Mesenchymal stem cell (in vitro differentiated cells and primary cell): ENCODE measurements at regions not wholly inside any gene's neighbourhood (a gene's known extent, or its start where the extent isn't known, plus 50 kb on each side); places are given as distances from the start of the nearest gene placed in this dataset.

ENCODE experiments used
- DNase-seq: peaks from one replicate; pipeline ENCODE4 v3.0.0-alpha.2; 2013
- H2AFZ ChIP-seq: one replicate; pipeline ENCODE4 v1.6.1; 2013; ENCODE audit warnings: low read depth, mild to moderate bottlenecking, control low read depth, inconsistent platforms, low read length, moderate library complexity
- H2AK5ac ChIP-seq: 2 replicates; pipeline ENCODE4 v1.6.1; 2013; ENCODE audit warnings: low read length, moderate library complexity, mild to moderate bottlenecking, inconsistent platforms; ENCODE audit not compliant: severe bottlenecking
- H2BK120ac ChIP-seq: one replicate; pipeline ENCODE4 v1.6.1; 2013; ENCODE audit warnings: low read depth, mild to moderate bottlenecking, inconsistent platforms, low read length, moderate library complexity
- H2BK12ac ChIP-seq, 2 experiments: one replicate each; pipeline ENCODE4 v1.6.1; 2013; ENCODE audit warnings: inconsistent platforms in 2 of 2, low read length in 2 of 2, mild to moderate bottlenecking in 2 of 2, moderate library complexity in 2 of 2, control low read depth in 1 of 2
- H2BK15ac ChIP-seq: one replicate; pipeline ENCODE4 v1.6.1; 2013; ENCODE audit warnings: mild to moderate bottlenecking, low read depth, inconsistent platforms; ENCODE audit not compliant: poor library complexity, severe bottlenecking
- H2BK5ac ChIP-seq: 2 replicates; pipeline ENCODE4 v1.6.1; 2013; ENCODE audit warnings: low read depth, mild to moderate bottlenecking, low read length, control low read depth, inconsistent platforms; ENCODE audit not compliant: poor library complexity, severe bottlenecking
- H3K14ac ChIP-seq, 2 experiments: one replicate each; pipeline ENCODE4 v1.6.1; 2013; ENCODE audit warnings: inconsistent platforms in 2 of 2, low read length in 2 of 2, control low read depth in 1 of 2, mild to moderate bottlenecking in 1 of 2, moderate library complexity in 1 of 2
- H3K18ac ChIP-seq, 2 experiments: one replicate each; pipeline ENCODE4 v1.6.1; 2013; ENCODE audit warnings: inconsistent platforms in 2 of 2, low read length in 2 of 2, control low read depth in 1 of 2, low read depth in 1 of 2, mild to moderate bottlenecking in 1 of 2
- H3K23ac ChIP-seq, 2 experiments: one replicate each; pipeline ENCODE4 v1.6.1; 2013; ENCODE audit warnings: inconsistent platforms in 2 of 2, low read length in 2 of 2, mild to moderate bottlenecking in 2 of 2, moderate library complexity in 2 of 2, control low read depth in 1 of 2
- H3K27ac ChIP-seq: 2 replicates; pipeline ENCODE4 v1.5.1; 2013; ENCODE audit warnings: mild to moderate bottlenecking, moderate library complexity, low read length, control low read depth, inconsistent platforms; ENCODE audit not compliant: poor library complexity, severe bottlenecking
- H3K27me3 ChIP-seq, 2 experiments: 2 replicates each; pipeline versions ENCODE4 v1.6.1 to v1.7.0; 2013; ENCODE audit warnings: low read length in 2 of 2, mild to moderate bottlenecking in 2 of 2, moderate library complexity in 2 of 2, control low read depth in 1 of 2, inconsistent platforms in 1 of 2; ENCODE audit not compliant: control insufficient read depth in 1 of 2, insufficient read depth in 1 of 2
- H3K36me3 ChIP-seq, 2 experiments: 2 replicates each; pipeline versions ENCODE4 v1.6.1 to v1.7.0; 2013; ENCODE audit warnings: low read length in 2 of 2, control low read depth in 1 of 2, inconsistent platforms in 1 of 2, low read depth in 1 of 2, mild to moderate bottlenecking in 1 of 2; ENCODE audit not compliant: insufficient read depth in 2 of 2, control insufficient read depth in 1 of 2
- H3K4ac ChIP-seq, 2 experiments: one replicate each; pipeline ENCODE4 v1.6.1; 2013; ENCODE audit warnings: inconsistent platforms in 2 of 2, low read length in 2 of 2, mild to moderate bottlenecking in 2 of 2, moderate library complexity in 2 of 2, control low read depth in 1 of 2, low read depth in 1 of 2
- H3K4me1 ChIP-seq: 2 replicates; pipeline ENCODE4 v1.6.1; 2013; ENCODE audit warnings: low read depth, low read length, control low read depth; ENCODE audit not compliant: control insufficient read depth, insufficient read depth
- H3K4me2 ChIP-seq: 2 replicates; pipeline ENCODE4 v1.6.1; 2013; ENCODE audit warnings: low read length, mild to moderate bottlenecking, inconsistent platforms; ENCODE audit not compliant: poor library complexity, severe bottlenecking
- H3K4me3 ChIP-seq, 2 experiments: 2 replicates each; pipeline versions ENCODE4 v1.5.1 to v1.7.0; 2013; ENCODE audit warnings: low read length in 2 of 2, mild to moderate bottlenecking in 2 of 2, control low read depth in 1 of 2, low read depth in 1 of 2; ENCODE audit not compliant: insufficient read depth in 1 of 2
- H3K79me1 ChIP-seq: replicated peaks from 2 replicates; pipeline ENCODE4 v1.6.1; 2013; ENCODE audit warnings: mild to moderate bottlenecking, control low read depth, low read length, inconsistent platforms; ENCODE audit not compliant: poor library complexity, severe bottlenecking
- H3K9ac ChIP-seq: 2 replicates; pipeline ENCODE4 v1.7.0; 2013; ENCODE audit warnings: mild to moderate bottlenecking, low read length, moderate library complexity
- H3K9me3 ChIP-seq: 2 replicates; pipeline ENCODE4 v1.7.0; 2013; ENCODE audit warnings: mild to moderate bottlenecking, low read length; ENCODE audit not compliant: control insufficient read depth
- H4K8ac ChIP-seq: one replicate; pipeline ENCODE4 v1.6.1; 2013; ENCODE audit warnings: inconsistent platforms, mild to moderate bottlenecking, low read length, moderate library complexity
- H4K91ac ChIP-seq: one replicate; pipeline ENCODE4 v1.6.1; 2013; ENCODE audit warnings: mild to moderate bottlenecking, low read length, inconsistent platforms
- WGBS: methylation state at CpG from one replicate; pipeline ENCODE4 v1.1.7; 2013; ENCODE audit warnings: mixed read lengths; 5-methylcytosine and 5-hydroxymethylcytosine counted together

- Histone ChIP-seq H2BK15ac (no peak overlapping the region), H3K23ac (no peak overlapping the region), H2AFZ (no peak overlapping the region), H3K4me2 (no peak overlapping the region), H2BK12ac (no peak overlapping the region), H4K8ac (no peak overlapping the region), H2AK5ac (no peak overlapping the region), H3K18ac (no peak overlapping the region), H3K9me3 (no peaks in the 10 kb centered on the region), H3K4ac (no peak overlapping the region), H4K91ac (no peak overlapping the region), H3K27ac (no peak overlapping the region), H3K27me3 (peaks cover 0 to 41% of the 10 kb centered on the region in 2 experiments), H3K9ac (no peak overlapping the region), H3K4me3 (no peak overlapping the region), H3K4me1 (peaks cover 4% of the 10 kb centered on the region), H2BK5ac (no peak overlapping the region), H3K79me1 (no peaks in the 10 kb centered on the region), H3K36me3 (no peaks in the 10 kb centered on the region), H2BK120ac (no peak overlapping the region), H3K14ac (no peak overlapping the region)
- WGBS, result 78% methylated on average over 11 of the region's 11 CpGs
- DNase-seq, result no peak
These were observed 214.0 kb upstream of the EXOC2 start for GRCh38 chr6:906920-907319.

DNA sequence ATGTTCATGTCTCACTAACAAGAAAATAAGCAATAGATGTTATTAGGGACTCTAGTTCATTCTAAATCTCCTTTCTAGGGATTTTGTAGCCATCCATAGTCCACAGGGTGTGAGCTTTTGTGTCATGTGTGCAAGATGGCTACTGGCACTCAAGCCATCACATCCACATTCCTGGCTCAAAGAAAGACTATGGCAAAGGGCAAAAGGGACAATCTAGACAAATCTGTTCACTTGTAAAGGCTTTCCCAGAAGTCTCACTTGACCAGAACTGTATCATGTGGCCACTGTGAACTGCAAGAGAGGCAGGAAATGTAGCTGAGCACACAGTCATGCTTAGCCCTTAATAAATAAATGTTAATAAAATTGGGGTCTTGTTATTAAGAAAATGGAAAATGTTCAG lies 212.6 kb upstream of the EXOC2 start:
- Histone ChIP-seq H2BK15ac (no peak overlapping the region), H3K36me3 (no peaks in the 10 kb centered on the region), H4K8ac (no peak overlapping the region), H2BK120ac (no peak overlapping the region), H3K18ac (no peak overlapping the region), H3K14ac (no peak overlapping the region), H3K9ac (no peak overlapping the region), H4K91ac (no peak overlapping the region), H3K23ac (no peak overlapping the region), H2BK5ac (no peak overlapping the region), H3K27ac (no peak overlapping the region), H3K4ac (no peak overlapping the region), H3K9me3 (no peaks in the 10 kb centered on the region), H3K79me1 (no peaks in the 10 kb centered on the region), H3K4me2 (no peak overlapping the region), H2AFZ (no peak overlapping the region), H3K4me1 (peaks cover 4% of the 10 kb centered on the region), H2AK5ac (no peak overlapping the region), H3K27me3 (peaks cover 0 to 42% of the 10 kb centered on the region in 2 experiments), H2BK12ac (no peak overlapping the region), H3K4me3 (no peak overlapping the region)
- no peak for DNase-seq

GRCh38 chr6:904994-905393 lies 212.1 kb upstream of the EXOC2 start:
- H3K9me3 ChIP-seq, result no peaks in the 10 kb centered on the region
- no peak overlapping the region for H4K8ac ChIP-seq
- no peak overlapping the region for H4K91ac ChIP-seq
- H3K36me3 ChIP-seq, result no peaks in the 10 kb centered on the region
- no peak overlapping the region for H3K9ac ChIP-seq
- no peaks in the 10 kb centered on the region for H3K79me1 ChIP-seq
- H3K4me2 ChIP-seq, result no peak overlapping the region
- peaks cover 4% of the 10 kb centered on the region for H3K4me1 ChIP-seq
- no peak overlapping the region for H3K4me3 ChIP-seq
- no peak overlapping the region for H2BK12ac ChIP-seq
- no peak overlapping the region for H3K4ac ChIP-seq
- H2BK5ac ChIP-seq, result no peak overlapping the region
- H2AFZ ChIP-seq, result no peak overlapping the region
- no peak for DNase-seq
- no peak overlapping the region for H3K23ac ChIP-seq
- H3K27ac ChIP-seq, result no peak overlapping the region
- H3K14ac ChIP-seq, result no peak overlapping the region
- no peak overlapping the region for H2BK120ac ChIP-seq
- peaks cover 0 to 46% of the 10 kb centered on the region in 2 experiments for H3K27me3 ChIP-seq
- H2AK5ac ChIP-seq, result no peak overlapping the region
- H2BK15ac ChIP-seq, result no peak overlapping the region
- no peak overlapping the region for H3K18ac ChIP-seq

DNA sequence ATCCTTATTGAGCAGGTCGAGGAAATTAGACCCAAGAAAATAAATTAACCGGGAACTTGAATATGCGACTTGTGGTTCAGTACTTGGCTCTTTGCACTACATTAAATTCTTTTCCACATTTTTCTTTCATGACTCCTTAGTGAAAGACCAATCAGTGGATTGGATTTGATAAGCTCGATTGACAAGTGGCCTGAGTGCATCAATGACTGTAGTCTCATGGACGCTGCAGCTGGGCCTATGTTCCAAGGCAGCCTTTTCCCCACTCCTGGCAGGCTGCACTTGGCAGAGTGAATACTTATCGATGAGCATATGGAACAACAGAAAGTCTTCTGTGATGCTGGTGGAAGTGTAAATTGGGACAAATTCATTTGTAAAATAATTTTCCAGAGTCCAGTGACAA lies 210.8 kb upstream of the EXOC2 start:
- H3K27ac ChIP-seq, result no peak overlapping the region
- H2BK120ac ChIP-seq, result no peak overlapping the region
- H3K4ac ChIP-seq, result no peak overlapping the region
- H2BK15ac ChIP-seq, result no peak overlapping the region
- H2BK12ac ChIP-seq, result no peak overlapping the region
- no peak overlapping the region for H3K23ac ChIP-seq
- peaks cover 0 to 47% of the 10 kb centered on the region in 2 experiments for H3K27me3 ChIP-seq
- H3K9me3 ChIP-seq, result no peaks in the 10 kb centered on the region
- H3K18ac ChIP-seq, result no peak overlapping the region
- peaks cover 4% of the 10 kb centered on the region for H3K4me1 ChIP-seq
- H4K8ac ChIP-seq, result no peak overlapping the region
- WGBS, result 67% methylated on average over 5 of the region's 6 CpGs
- no peak overlapping the region for H3K14ac ChIP-seq
- no peaks in the 10 kb centered on the region for H3K36me3 ChIP-seq
- no peaks in the 10 kb centered on the region for H3K79me1 ChIP-seq
- no peak overlapping the region for H3K4me3 ChIP-seq
- no peak overlapping the region for H2AFZ ChIP-seq
- H2AK5ac ChIP-seq, result no peak overlapping the region
- no peak for DNase-seq
- H3K4me2 ChIP-seq, result no peak overlapping the region
- no peak overlapping the region for H3K9ac ChIP-seq
- H4K91ac ChIP-seq, result no peak overlapping the region
- H2BK5ac ChIP-seq, result no peak overlapping the region
